Caco-2 (cell line): ENCODE measurements at regions not wholly inside any gene's neighbourhood (a gene's known extent, or its start where the extent isn't known, plus 50 kb on each side); places are given as distances from the start of the nearest gene placed in this dataset.

Source experiments
- BruUV-seq: library from RNA; stranded (reverse); fragments of 400-500 nt; replicated peaks from 2 replicates; lab custom pipeline; 2021; lab: Mats Ljungman, UMichigan
- CTCF ChIA-PET: fragments of 300-600 bp; sonication (Branson Sonifier 250); formaldehyde crosslinking; loops from one replicate; lab custom pipeline; 2022; ENCODE audit warnings: antibody characterized with exemption; lab: Charles Lee
- POLR2A ChIA-PET: fragments of 300-600 bp; sonication (Branson Sonifier 250); formaldehyde crosslinking; loops from one replicate; lab custom pipeline; 2022; ENCODE audit warnings: antibody characterized with exemption; lab: Charles Lee
- DNase-seq, 2 experiments: peaks; one replicate each; pipeline versions ENCODE4 v3.0.0 to v3.0.0-alpha.2; 2020 to 2022
- H3K27me3 ChIP-seq: replicated peaks from 2 replicates; pipeline ENCODE4 v1.6.0; 2011; ENCODE audit warnings: low read length; ENCODE audit not compliant: control insufficient read depth, insufficient read depth
- H3K36me3 ChIP-seq: 2 replicates; pipeline ENCODE4 v1.5.1; 2011; ENCODE audit warnings: low read length; ENCODE audit not compliant: control insufficient read depth, insufficient read depth
- H3K4me1 ChIP-seq: fragments of 250-450 bp; sonication (Bioruptor Pico); 2 replicates; pipeline ENCODE4 v1.5.1; 2020; ENCODE audit warnings: mild to moderate bottlenecking
- H3K4me3 ChIP-seq: 2 replicates; pipeline ENCODE4 v1.5.1; 2011; ENCODE audit warnings: low read depth, mild to moderate bottlenecking, control low read depth, low read length
- H3K9me3 ChIP-seq: fragments of 250-450 bp; sonication (Bioruptor Pico); 2 replicates; pipeline ENCODE4 v1.5.1; 2020; ENCODE audit warnings: mild to moderate bottlenecking, moderate library complexity
- H3K27ac Mint-ChIP-seq: one replicate; pipeline ENCODE4 v1.8.0; 2022; ENCODE audit warnings: mixed read lengths; ENCODE audit not compliant: unreplicated experiment
- H3K27me3 Mint-ChIP-seq: one replicate; pipeline ENCODE4 v1.8.0; 2022; ENCODE audit warnings: mixed read lengths; ENCODE audit not compliant: insufficient read depth, unreplicated experiment
- H3K36me3 Mint-ChIP-seq: one replicate; pipeline ENCODE4 v1.8.0; 2022; ENCODE audit warnings: mild to moderate bottlenecking, mixed read lengths; ENCODE audit not compliant: insufficient read depth, unreplicated experiment
- H3K4me1 Mint-ChIP-seq: one replicate; pipeline ENCODE4 v1.8.0; 2022; ENCODE audit warnings: low read depth, mixed read lengths; ENCODE audit not compliant: unreplicated experiment
- H3K4me3 Mint-ChIP-seq: one replicate; pipeline ENCODE4 v1.8.0; 2022; ENCODE audit warnings: mild to moderate bottlenecking, moderate library complexity, mixed read lengths; ENCODE audit not compliant: unreplicated experiment
- H3K9me3 Mint-ChIP-seq: one replicate; pipeline ENCODE4 v1.8.0; 2022; ENCODE audit warnings: mixed read lengths; ENCODE audit not compliant: unreplicated experiment
- CTCF ChIP-seq, 2 experiments: fragments of 200-600 bp in 1 of 2; IDR thresholded peaks; 1 replicate in 1 of 2; 2 replicates in 1 of 2; pipeline versions ENCODE4 v1.5.1 to v1.8.0; 2011 to 2022; ENCODE audit warnings: antibody characterized with exemption in 1 of 2, control low read depth in 1 of 2, inconsistent platforms in 1 of 2, low read depth in 1 of 2, low read length in 1 of 2, mild to moderate bottlenecking in 1 of 2, moderate library complexity in 1 of 2; ENCODE audit not compliant: insufficient read depth in 1 of 2, severe bottlenecking in 1 of 2, unreplicated experiment in 1 of 2
- intact Hi-C: fragments of 100-400 bp; cut with micrococcal nuclease; formaldehyde crosslinking; loops from one replicate; pipeline ENCODE4 v1.10.0; 2022; ENCODE audit not compliant: unreplicated experiment

DNA sequence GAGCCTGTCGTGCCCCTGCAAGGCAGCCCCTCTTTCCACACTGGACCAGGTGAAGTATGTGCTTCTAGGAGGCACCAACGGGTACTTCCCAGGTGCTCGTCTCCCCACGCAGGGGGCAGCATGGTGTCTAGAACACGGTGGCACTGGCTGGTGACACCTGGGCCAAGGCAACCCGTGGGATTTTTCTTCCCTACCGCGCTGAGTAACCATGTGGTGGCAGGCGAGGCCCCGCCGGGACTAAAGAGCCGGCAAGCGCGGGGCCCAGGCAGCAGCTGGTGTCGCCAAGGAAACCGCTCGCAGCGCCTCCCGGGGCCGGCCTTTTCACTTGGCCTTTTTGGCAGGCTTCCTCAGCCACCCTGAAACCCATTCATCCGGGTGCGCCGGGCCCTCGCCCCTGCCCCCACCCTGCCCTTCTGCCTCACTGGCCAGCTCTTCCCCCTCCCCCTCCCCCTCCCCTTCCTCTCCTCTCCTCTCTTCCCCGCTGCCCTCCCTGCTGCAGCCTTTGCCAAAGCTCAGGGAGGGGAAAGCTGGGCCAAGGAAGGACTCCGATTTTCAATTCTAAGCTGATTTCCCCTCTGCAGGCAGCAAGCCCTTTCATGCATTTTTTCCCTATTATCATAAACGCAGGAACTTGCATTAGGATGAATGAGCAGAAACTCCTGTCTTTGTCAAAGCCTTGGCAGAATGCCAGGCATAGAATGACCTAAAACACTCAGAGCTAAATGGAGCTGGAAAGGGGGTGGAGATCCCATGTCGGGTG is 81.2 kb downstream of the IRF2BPL start:
- H3K4me3 ChIP-seq, result no peak overlapping the region
- Mint-ChIP-seq H3K27me3 (no peaks in the 10 kb centered on the region), H3K4me3 (no peak overlapping the region), H3K9me3 (no peaks in the 10 kb centered on the region), H3K4me1 (peaks cover 7% of the 10 kb centered on the region), H3K27ac (no peak overlapping the region), H3K36me3 (no peaks in the 10 kb centered on the region)
- CTCF ChIA-PET, result no interaction called here
- no peak for DNase-seq
- POLR2A ChIA-PET, result no interaction called here
- intact Hi-C loops, result no loop called here
- H3K36me3 ChIP-seq, result no peaks in the 10 kb centered on the region
- H3K9me3 ChIP-seq, result no peaks in the 10 kb centered on the region
- no peaks in the 10 kb centered on the region for H3K27me3 ChIP-seq
- no TSS peak for BruUV-seq
- TF ChIP-seq CTCF (IDR thresholded peaks at IDR 0.05; ENCODE audit: insufficient read depth in 1 of 2, low read depth in 1 of 2, low read length in 1 of 2, severe bottlenecking in 1 of 2, unreplicated experiment in 1 of 2), result no peak
- no peaks in the 10 kb centered on the region for H3K4me1 ChIP-seq

DNA sequence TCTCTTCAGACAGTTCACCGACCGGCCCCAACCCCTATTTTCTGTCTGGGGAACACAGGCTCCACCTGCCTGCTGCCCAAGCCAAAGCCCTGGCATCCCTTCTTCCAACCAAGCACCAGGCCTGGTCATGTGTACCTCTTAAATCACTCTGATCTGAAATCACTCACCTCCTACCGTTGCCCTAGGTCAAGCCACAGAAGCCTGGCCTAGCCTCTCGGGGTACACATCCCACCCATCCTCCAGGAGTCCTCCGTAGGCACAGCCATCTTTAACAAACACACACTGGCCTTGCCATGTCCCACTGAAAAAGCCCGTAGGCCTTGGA is 81.8 kb downstream of the IRF2BPL start:
- H3K4me1 Mint-ChIP-seq, result peaks cover 7% of the 10 kb centered on the region
- no peaks in the 10 kb centered on the region for H3K9me3 Mint-ChIP-seq
- Histone ChIP-seq H3K4me1 (no peaks in the 10 kb centered on the region), H3K27me3 (no peaks in the 10 kb centered on the region), H3K4me3 (no peak overlapping the region), H3K36me3 (no peaks in the 10 kb centered on the region), H3K9me3 (no peaks in the 10 kb centered on the region)
- ChIA-PET CTCF (no interaction called here), POLR2A (no interaction called here)
- no peak for TF ChIP-seq CTCF (IDR thresholded peaks at IDR 0.05; ENCODE audit: insufficient read depth in 1 of 2, low read depth in 1 of 2, low read length in 1 of 2, severe bottlenecking in 1 of 2, unreplicated experiment in 1 of 2)
- H3K27ac Mint-ChIP-seq, result no peak overlapping the region
- no peak overlapping the region for H3K4me3 Mint-ChIP-seq
- H3K36me3 Mint-ChIP-seq, result no peaks in the 10 kb centered on the region
- intact Hi-C loops, result no loop called here
- BruUV-seq, result no TSS peak
- H3K27me3 Mint-ChIP-seq, result no peaks in the 10 kb centered on the region
- DNase-seq, result no peak

- Histone ChIP-seq H3K4me3 (no peak overlapping the region), H3K36me3 (no peaks in the 10 kb centered on the region), H3K27me3 (no peaks in the 10 kb centered on the region), H3K4me1 (no peaks in the 10 kb centered on the region), H3K9me3 (no peaks in the 10 kb centered on the region)
- Mint-ChIP-seq H3K27ac (no peak overlapping the region), H3K4me1 (no peaks in the 10 kb centered on the region), H3K36me3 (no peaks in the 10 kb centered on the region), H3K4me3 (no peak overlapping the region), H3K27me3 (no peaks in the 10 kb centered on the region), H3K9me3 (no peaks in the 10 kb centered on the region)
- intact Hi-C loops, result no loop called here
- ChIA-PET CTCF (no interaction called here), POLR2A (no interaction called here)
- BruUV-seq, result no TSS peak
- DNase-seq, result no peak
- no peak for TF ChIP-seq CTCF (IDR thresholded peaks at IDR 0.05; ENCODE audit: insufficient read depth in 1 of 2, low read depth in 1 of 2, low read length in 1 of 2, severe bottlenecking in 1 of 2, unreplicated experiment in 1 of 2)
These were observed 85.4 kb downstream of the IRF2BPL start for GRCh38 chr14:76943072-76943471.
